ENCODE measurements at regions not wholly inside any gene's neighbourhood (a gene's known extent, or its start where the extent isn't known, plus 50 kb on each side); places are given as distances from the start of the nearest gene placed in this dataset.
"Not testable (repeated sequence)": the region's sequence is repeated elsewhere in the genome, so short reads cannot be mapped to it uniquely, and the experiment has no call there.

GRCh38 chr17:34493917-34494316 is 85.5 kb upstream of the TMEM132E start:
- H3K27me3 Mint-ChIP-seq, result peaks cover 10% of the 10 kb centered on the region
- ChIA-PET POLR2A (no interaction called here), CTCF (no interaction called here)
- no peaks in the 10 kb centered on the region for H3K9me3 Mint-ChIP-seq
- DNase-seq, result no peak
- no peak overlapping the region for H3K4me3 Mint-ChIP-seq
- no peaks in the 10 kb centered on the region for H3K4me1 Mint-ChIP-seq
- no peak overlapping the region for H3K27ac Mint-ChIP-seq
- no peaks in the 10 kb centered on the region for H3K36me3 Mint-ChIP-seq (ENCODE audit: low read depth)

GRCh38 chr17:34487626-34488025 is 91.8 kb upstream of the TMEM132E start:
- ChIA-PET POLR2A (no interaction called here), CTCF (interaction anchor here (1.2 kb wide), 1 partner anchor 32 kb away, joined by 4 read pairs; no protein-coding TSS in a partner anchor)
- Mint-ChIP-seq H3K4me1 (peaks cover 9% of the 10 kb centered on the region), H3K27ac (no peak overlapping the region), H3K9me3 (no peaks in the 10 kb centered on the region), H3K36me3 (ENCODE audit: low read depth) (no peaks in the 10 kb centered on the region), H3K4me3 (no peak overlapping the region), H3K27me3 (peaks cover 28% of the 10 kb centered on the region)
- no peak for DNase-seq

DNA sequence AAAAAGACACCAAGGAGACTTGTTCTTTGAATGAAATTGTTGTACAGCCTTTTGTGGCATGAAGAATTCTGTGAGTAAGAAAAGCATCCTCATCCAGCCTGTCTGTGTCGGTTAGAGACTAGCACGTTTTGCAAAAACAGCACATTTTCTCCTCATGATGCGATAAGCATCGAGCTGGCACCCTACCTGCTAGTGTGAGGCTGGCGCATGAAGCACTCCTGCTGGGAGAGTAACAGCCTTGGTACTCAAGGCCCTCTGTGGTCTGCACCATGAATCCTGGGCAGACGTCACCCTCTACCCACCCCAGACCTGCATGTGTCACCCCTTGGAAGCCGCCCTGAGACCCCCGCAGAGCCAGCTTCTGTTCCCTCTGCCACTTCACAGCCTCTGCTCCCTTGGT is 92.6 kb upstream of the TMEM132E start:
- POLR2A ChIA-PET, result no interaction called here
- H3K9me3 Mint-ChIP-seq, result no peaks in the 10 kb centered on the region

GRCh38 chr17:34485999-34486398 is 93.4 kb upstream of the TMEM132E start:
- POLR2A ChIA-PET, result no interaction called here
- CTCF ChIA-PET, result no interaction called here
- Mint-ChIP-seq H3K27me3 (peaks cover 28% of the 10 kb centered on the region), H3K9me3 (no peaks in the 10 kb centered on the region), H3K36me3 (ENCODE audit: low read depth) (no peaks in the 10 kb centered on the region), H3K4me3 (no peak overlapping the region), H3K27ac (no peak overlapping the region), H3K4me1 (peaks cover 9% of the 10 kb centered on the region)
- no peak for DNase-seq

More for the DNA sequence above, 92.6 kb upstream of the TMEM132E start:
- H3K4me1 Mint-ChIP-seq, result peaks cover 9% of the 10 kb centered on the region
- no peak overlapping the region for H3K4me3 Mint-ChIP-seq
- no peak overlapping the region for H3K27ac Mint-ChIP-seq
- CTCF ChIA-PET, result interaction anchor here (1.2 kb wide), 1 partner anchor 33 kb away, joined by 4 read pairs; no protein-coding TSS in a partner anchor
- H3K36me3 Mint-ChIP-seq (ENCODE audit: low read depth), result no peaks in the 10 kb centered on the region
- DNase-seq, result no peak
- peaks cover 28% of the 10 kb centered on the region for H3K27me3 Mint-ChIP-seq

- DNase-seq, result no peak
- Mint-ChIP-seq H3K36me3 (ENCODE audit: low read depth) (no peaks in the 10 kb centered on the region), H3K27me3 (peaks cover 23% of the 10 kb centered on the region), H3K27ac (no peak overlapping the region), H3K4me3 (no peak overlapping the region), H3K9me3 (no peaks in the 10 kb centered on the region), H3K4me1 (peaks cover 9% of the 10 kb centered on the region)
- POLR2A ChIA-PET, result no interaction called here
- CTCF ChIA-PET, result interaction anchor here (1.6 kb wide), 1 partner anchor 11 kb away, joined by 4 read pairs; no protein-coding TSS in a partner anchor
Measured at GRCh38 chr17:34484193-34484733, 95.1 kb upstream of the TMEM132E start.

- Mint-ChIP-seq H3K36me3 (ENCODE audit: low read depth) (no peaks in the 10 kb centered on the region), H3K4me1 (peaks cover 9% of the 10 kb centered on the region), H3K4me3 (no peak overlapping the region), H3K27me3 (peaks cover 15% of the 10 kb centered on the region), H3K27ac (no peak overlapping the region), H3K9me3 (no peaks in the 10 kb centered on the region)
- ChIA-PET POLR2A (no interaction called here), CTCF (no interaction called here)
- no peak for DNase-seq
Measured at GRCh38 chr17:34482730-34483129, 96.7 kb upstream of the TMEM132E start.

- ChIA-PET POLR2A (no interaction called here), CTCF (no interaction called here)
- DNase-seq, result no peak
- H3K36me3 Mint-ChIP-seq (ENCODE audit: low read depth), result no peaks in the 10 kb centered on the region
- H3K27ac Mint-ChIP-seq, result no peak overlapping the region
- no peak overlapping the region for H3K4me3 Mint-ChIP-seq
- no peaks in the 10 kb centered on the region for H3K9me3 Mint-ChIP-seq
- peaks cover 7% of the 10 kb centered on the region for H3K27me3 Mint-ChIP-seq
- H3K4me1 Mint-ChIP-seq, result peaks cover 8% of the 10 kb centered on the region
Measured at GRCh38 chr17:34481779-34482178, 97.6 kb upstream of the TMEM132E start.

DNA sequence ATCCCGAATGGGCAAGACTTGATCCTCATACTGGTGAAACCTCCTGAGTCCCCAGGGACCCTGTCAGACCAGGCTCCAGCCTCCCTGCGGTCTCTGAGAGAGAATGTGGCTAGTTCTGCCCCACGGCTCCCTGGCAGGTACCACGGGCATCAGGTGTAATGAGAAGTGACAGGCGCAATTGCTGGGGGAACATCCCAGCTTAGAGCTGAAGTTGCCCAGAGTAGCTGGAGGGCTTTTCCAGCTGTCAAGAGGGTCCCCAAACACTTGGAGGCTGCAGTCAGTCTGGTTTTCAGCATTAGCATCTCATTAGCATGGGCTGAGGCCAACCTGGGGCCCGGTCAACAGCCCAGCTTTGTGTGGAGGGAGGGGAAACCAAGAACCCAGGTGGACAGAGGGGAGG is 100.0 kb upstream of the TMEM132E start:
- ChIA-PET POLR2A (no interaction called here), CTCF (no interaction called here)
- H3K27me3 Mint-ChIP-seq, result no peaks in the 10 kb centered on the region
- no peak overlapping the region for H3K27ac Mint-ChIP-seq
- no peaks in the 10 kb centered on the region for H3K36me3 Mint-ChIP-seq (ENCODE audit: low read depth)
- H3K9me3 Mint-ChIP-seq, result no peaks in the 10 kb centered on the region
- no peak overlapping the region for H3K4me3 Mint-ChIP-seq
- no peaks in the 10 kb centered on the region for H3K4me1 Mint-ChIP-seq
- no peak for DNase-seq

- POLR2A ChIA-PET, result no interaction called here
- H3K27me3 Mint-ChIP-seq, result no peaks in the 10 kb centered on the region
Measured at GRCh38 chr17:34478244-34478643, 101.1 kb upstream of the TMEM132E start.

GRCh38 chr17:34475296-34475695 is 104.1 kb upstream of the TMEM132E start:
- Mint-ChIP-seq H3K27me3 (peaks cover 16% of the 10 kb centered on the region), H3K4me1 (no peaks in the 10 kb centered on the region), H3K9me3 (no peaks in the 10 kb centered on the region), H3K27ac (no peak overlapping the region), H3K4me3 (no peak overlapping the region), H3K36me3 (ENCODE audit: low read depth) (no peaks in the 10 kb centered on the region)
- CTCF ChIA-PET, result no interaction called here
- POLR2A ChIA-PET, result no interaction called here
- no peak for DNase-seq

More at GRCh38 chr17:34478244-34478643, 101.1 kb upstream of the TMEM132E start:
- no peak overlapping the region for H3K27ac Mint-ChIP-seq
- no peaks in the 10 kb centered on the region for H3K9me3 Mint-ChIP-seq
- H3K36me3 Mint-ChIP-seq (ENCODE audit: low read depth), result no peaks in the 10 kb centered on the region
- no peak overlapping the region for H3K4me3 Mint-ChIP-seq
- H3K4me1 Mint-ChIP-seq, result no peaks in the 10 kb centered on the region
- CTCF ChIA-PET, result no interaction called here
- DNase-seq, result no peak

- ChIA-PET POLR2A (no interaction called here), CTCF (interaction anchor here (1.2 kb wide), 1 partner anchor 17 kb away, joined by 3 read pairs; no protein-coding TSS in a partner anchor)
- Mint-ChIP-seq H3K27ac (no peak overlapping the region), H3K9me3 (no peaks in the 10 kb centered on the region), H3K4me1 (no peaks in the 10 kb centered on the region), H3K27me3 (peaks cover 16% of the 10 kb centered on the region), H3K36me3 (ENCODE audit: low read depth) (no peaks in the 10 kb centered on the region), H3K4me3 (no peak overlapping the region)
- no peak for DNase-seq
Measured at GRCh38 chr17:34474706-34475105, 104.7 kb upstream of the TMEM132E start.

- Mint-ChIP-seq H3K9me3 (no peaks in the 10 kb centered on the region), H3K4me3 (no peak overlapping the region), H3K27me3 (peaks cover 16% of the 10 kb centered on the region), H3K36me3 (ENCODE audit: low read depth) (no peaks in the 10 kb centered on the region), H3K27ac (no peak overlapping the region), H3K4me1 (no peaks in the 10 kb centered on the region)
- DNase-seq, result no peak
- CTCF ChIA-PET, result no interaction called here
- POLR2A ChIA-PET, result no interaction called here
Measured at GRCh38 chr17:34472363-34472762, 107.0 kb upstream of the TMEM132E start.

GRCh38 chr17:34471278-34471677 is 108.1 kb upstream of the TMEM132E start:
- H3K4me1 Mint-ChIP-seq; H3K4me3 Mint-ChIP-seq; POLR2A ChIA-PET; H3K9me3 Mint-ChIP-seq; DNase-seq; H3K27ac Mint-ChIP-seq; H3K36me3 Mint-ChIP-seq (ENCODE audit: low read depth): not testable (repeated sequence)
- CTCF ChIA-PET, result interaction anchor here (1.5 kb wide), 1 partner anchor 17 kb away, joined by 4 read pairs; no protein-coding TSS in a partner anchor
- H3K27me3 Mint-ChIP-seq, result peaks cover 16% of the 10 kb centered on the region

GRCh38 chr17:34465789-34466188 is 102.8 kb upstream of the CCL1 start:
- ChIA-PET CTCF (no interaction called here), POLR2A (no interaction called here)
- H3K4me1 Mint-ChIP-seq, result no peaks in the 10 kb centered on the region
- H3K27me3 Mint-ChIP-seq, result peaks cover 4% of the 10 kb centered on the region
- H3K27ac Mint-ChIP-seq, result no peak overlapping the region
- DNase-seq, result no peak
- no peak overlapping the region for H3K4me3 Mint-ChIP-seq
- no peaks in the 10 kb centered on the region for H3K9me3 Mint-ChIP-seq
- no peaks in the 10 kb centered on the region for H3K36me3 Mint-ChIP-seq (ENCODE audit: low read depth)

Measured in activated CD4-positive, alpha-beta T cell treated with anti-CD3 and anti-CD28 coated beads, Interleukin-2, amount 10 ng/mL, durations not matched to agents 7 days and 5 days (primary cell).